Gastroesophageal sphincter (tissue), 3 donors: ENCODE measurements at regions not wholly inside any gene's neighbourhood (a gene's known extent, or its start where the extent isn't known, plus 50 kb on each side); places are given as distances from the start of the nearest gene placed in this dataset.

ENCODE experiments used
- EP300 ChIP-seq: sonication (generic); formaldehyde crosslinking; IDR thresholded peaks from one replicate; pipeline ENCODE4 v1.6.1; 2017; ENCODE audit warnings: antibody characterized with exemption, mild to moderate bottlenecking
- TF ChIP-seq, protein P1 (sequence below), 4 experiments: fragments of 200-600 bp in 2 of 4; fragments of 450-650 bp in 2 of 4; sonication (generic) in 1 of 4; IDR thresholded peaks; one replicate each; pipeline ENCODE4 v1.5.1; 2017 to 2019; ENCODE audit warnings: antibody characterized with exemption in 4 of 4, mild to moderate bottlenecking in 2 of 4, moderate library complexity in 2 of 4

DNA sequence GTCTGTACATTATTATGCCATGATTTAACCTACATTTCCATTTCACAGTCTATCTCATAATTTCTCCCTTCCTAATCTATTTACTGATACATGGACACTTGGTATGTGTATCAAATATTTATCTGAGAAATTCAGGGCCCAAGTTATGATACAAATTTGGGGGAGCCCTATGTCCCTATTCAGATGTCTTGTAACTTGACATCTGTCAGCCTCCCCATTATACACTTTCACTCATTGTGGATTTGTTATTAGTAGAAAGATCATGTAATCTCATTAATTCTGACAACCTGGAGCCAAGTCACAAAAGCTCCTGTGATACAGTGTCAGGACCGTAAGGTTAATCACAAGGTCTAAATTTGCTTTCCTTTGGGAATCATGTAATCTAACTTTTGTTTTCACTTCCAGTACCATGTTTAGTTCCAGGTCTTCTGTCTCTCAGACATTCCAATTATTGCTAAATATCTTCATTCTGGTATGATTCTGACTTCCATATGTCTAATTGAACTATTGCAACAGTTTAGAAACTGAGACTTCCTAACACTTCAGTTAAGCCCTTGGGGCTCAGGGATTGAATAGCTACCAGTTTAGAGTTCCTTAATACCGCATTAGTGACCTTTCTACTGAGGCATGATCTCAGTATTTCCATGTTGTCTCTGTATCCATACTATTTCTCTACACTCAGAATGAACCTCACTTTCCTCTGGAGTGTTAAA lies 182.9 kb upstream of the NUDT12 start:
- TF ChIP-seq, protein P1, sequence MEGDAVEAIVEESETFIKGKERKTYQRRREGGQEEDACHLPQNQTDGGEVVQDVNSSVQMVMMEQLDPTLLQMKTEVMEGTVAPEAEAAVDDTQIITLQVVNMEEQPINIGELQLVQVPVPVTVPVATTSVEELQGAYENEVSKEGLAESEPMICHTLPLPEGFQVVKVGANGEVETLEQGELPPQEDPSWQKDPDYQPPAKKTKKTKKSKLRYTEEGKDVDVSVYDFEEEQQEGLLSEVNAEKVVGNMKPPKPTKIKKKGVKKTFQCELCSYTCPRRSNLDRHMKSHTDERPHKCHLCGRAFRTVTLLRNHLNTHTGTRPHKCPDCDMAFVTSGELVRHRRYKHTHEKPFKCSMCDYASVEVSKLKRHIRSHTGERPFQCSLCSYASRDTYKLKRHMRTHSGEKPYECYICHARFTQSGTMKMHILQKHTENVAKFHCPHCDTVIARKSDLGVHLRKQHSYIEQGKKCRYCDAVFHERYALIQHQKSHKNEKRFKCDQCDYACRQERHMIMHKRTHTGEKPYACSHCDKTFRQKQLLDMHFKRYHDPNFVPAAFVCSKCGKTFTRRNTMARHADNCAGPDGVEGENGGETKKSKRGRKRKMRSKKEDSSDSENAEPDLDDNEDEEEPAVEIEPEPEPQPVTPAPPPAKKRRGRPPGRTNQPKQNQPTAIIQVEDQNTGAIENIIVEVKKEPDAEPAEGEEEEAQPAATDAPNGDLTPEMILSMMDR (IDR thresholded peaks at IDR 0.05), result no peak
- TF ChIP-seq EP300, result no peak
